GM10266 (cell line): ENCODE measurements at regions not wholly inside any gene's neighbourhood (a gene's known extent, or its start where the extent isn't known, plus 50 kb on each side); places are given as distances from the start of the nearest gene placed in this dataset.

Experiments used
- DNase-seq: peaks from one replicate; pipeline ENCODE4 v3.0.0; 2012; ENCODE audit errors: extremely low spot score
- TF ChIP-seq, protein P1 (sequence below): IDR thresholded peaks from 2 replicates; pipeline ENCODE4 v1.5.1; 2012; ENCODE audit warnings: mild to moderate bottlenecking, low read depth; ENCODE audit not compliant: control insufficient read depth, insufficient read depth; ENCODE audit errors: missing control alignments

DNA sequence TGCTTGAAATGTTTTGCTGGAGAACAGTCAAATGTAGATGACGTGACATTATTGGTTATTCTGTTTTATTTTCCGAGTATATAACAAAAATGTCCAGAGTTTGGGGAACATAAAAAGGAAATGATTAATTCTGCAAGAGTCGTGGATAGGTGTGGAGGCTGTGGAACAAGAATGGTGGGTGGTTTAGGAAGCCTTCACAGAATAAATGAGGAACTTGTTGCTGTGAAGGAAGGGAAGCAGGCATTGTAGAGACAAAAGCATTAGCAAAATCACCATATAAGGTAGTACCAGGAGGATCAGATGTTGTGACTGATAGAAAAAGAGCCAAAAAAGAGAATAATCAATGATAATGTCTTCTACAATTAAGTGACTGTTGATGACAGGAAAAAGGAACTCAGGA, 66.2 kb upstream of the CNTLN start:
- TF ChIP-seq, protein P1, sequence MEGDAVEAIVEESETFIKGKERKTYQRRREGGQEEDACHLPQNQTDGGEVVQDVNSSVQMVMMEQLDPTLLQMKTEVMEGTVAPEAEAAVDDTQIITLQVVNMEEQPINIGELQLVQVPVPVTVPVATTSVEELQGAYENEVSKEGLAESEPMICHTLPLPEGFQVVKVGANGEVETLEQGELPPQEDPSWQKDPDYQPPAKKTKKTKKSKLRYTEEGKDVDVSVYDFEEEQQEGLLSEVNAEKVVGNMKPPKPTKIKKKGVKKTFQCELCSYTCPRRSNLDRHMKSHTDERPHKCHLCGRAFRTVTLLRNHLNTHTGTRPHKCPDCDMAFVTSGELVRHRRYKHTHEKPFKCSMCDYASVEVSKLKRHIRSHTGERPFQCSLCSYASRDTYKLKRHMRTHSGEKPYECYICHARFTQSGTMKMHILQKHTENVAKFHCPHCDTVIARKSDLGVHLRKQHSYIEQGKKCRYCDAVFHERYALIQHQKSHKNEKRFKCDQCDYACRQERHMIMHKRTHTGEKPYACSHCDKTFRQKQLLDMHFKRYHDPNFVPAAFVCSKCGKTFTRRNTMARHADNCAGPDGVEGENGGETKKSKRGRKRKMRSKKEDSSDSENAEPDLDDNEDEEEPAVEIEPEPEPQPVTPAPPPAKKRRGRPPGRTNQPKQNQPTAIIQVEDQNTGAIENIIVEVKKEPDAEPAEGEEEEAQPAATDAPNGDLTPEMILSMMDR: no peak
- no peak for DNase-seq

DNA sequence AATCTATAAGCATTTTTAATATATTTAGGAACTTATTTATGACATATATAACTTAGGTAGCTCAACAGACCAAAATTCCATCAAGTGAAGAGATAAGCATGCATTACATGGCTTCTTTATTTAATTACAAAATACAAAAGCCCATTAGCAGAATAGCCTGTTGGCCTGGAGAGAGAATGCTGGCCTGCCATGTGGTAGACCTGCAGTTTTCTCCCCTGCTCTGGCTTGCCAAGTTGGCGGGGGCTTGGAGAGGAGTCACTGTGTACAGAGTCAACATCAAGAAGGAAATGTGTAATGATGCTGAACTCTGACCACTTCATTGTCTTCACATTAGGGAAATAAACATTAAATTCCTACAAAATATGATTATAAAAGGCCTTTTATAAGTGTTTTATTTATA, 69.8 kb upstream of the CNTLN start:
- no peak for DNase-seq
- TF ChIP-seq, protein P1: no peak

DNA sequence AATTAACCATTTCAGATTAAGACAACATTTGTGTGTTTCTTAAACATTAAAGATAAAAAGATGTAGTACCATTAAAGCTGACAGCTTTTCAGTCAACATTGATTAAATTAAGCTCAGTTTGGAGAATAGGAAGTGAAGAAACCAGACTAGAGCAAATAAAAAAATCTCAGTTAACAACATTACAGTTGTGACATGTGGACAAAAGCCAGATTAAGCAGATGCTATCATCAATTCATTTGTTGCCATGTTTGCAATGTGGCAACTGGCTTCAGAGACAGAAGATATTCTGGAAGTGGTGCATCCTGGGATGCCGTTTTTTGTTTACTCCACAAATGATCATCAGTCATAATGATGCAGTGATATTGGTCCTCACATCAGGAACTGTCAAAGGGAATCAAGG, 70.3 kb upstream of the CNTLN start:
- no peak for DNase-seq
- TF ChIP-seq, protein P1: no peak

DNA sequence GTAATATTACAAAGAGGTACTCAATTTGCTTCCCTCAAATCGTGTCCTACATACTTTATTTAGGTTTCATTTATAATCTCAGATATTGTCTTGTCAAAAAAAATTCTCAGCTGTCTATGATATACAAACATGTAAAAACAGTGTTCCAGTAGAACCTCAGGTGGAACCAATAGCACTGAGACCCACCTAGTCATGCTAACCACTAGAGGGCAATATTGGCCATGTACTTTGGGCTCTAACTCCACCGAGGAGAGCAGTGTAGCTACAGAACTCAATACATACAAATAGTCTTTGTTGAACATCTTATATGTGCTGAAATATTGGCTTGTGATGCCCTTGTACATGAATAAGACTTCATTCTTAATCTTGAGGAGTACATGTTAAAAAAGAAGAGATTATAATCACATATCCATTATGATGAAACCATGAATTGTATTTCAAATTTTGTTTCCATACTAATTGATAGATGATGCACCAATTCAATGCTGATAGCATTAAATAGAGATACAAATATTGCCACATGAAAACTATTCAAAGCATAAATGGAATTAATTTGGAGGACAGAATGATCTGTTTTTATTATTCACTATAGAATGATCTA, 71.2 kb upstream of the CNTLN start:
- TF ChIP-seq, protein P1: peak; percentile 86
- DNase-seq: peak; percentile 38

DNA sequence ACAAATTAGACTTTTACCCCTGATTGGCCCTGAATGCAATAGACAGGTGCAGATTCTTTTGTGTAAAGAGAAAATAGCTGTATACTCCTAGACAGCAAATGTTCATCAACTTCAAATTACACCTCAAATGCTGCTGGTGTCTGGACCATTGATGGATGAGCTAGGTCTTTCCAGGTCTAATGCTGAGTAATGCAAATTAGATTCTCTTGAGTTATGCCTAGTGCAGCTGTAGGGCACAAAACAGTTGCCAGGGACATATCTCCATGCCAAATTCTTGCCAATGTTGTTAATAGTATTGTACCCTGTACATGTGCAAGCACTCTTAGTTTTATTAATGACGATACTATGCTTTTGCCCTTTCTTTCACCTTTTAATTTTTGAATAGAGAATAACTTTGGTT, 72.3 kb upstream of the CNTLN start:
- DNase-seq: no peak
- TF ChIP-seq, protein P1: no peak

DNA sequence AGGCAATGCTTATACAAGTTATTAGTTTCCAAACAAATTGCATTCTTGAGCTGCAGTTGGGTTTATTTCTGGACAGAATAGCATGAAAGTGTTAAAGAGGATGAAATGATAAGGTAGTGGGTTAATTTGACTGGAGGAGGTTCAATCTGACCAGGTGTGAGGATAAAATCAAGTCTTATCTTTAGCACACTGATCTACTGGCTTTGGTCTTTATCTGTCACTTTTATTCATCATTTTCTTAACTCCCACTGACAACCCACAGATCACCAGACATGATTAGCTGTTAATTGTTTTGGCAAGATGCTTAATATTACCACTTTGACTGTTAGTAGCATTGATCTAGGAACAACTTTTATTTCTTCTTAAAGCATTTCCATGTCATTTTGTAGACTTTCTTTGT, 74.4 kb upstream of the CNTLN start:
- DNase-seq: no peak
- TF ChIP-seq, protein P1: no peak

DNA sequence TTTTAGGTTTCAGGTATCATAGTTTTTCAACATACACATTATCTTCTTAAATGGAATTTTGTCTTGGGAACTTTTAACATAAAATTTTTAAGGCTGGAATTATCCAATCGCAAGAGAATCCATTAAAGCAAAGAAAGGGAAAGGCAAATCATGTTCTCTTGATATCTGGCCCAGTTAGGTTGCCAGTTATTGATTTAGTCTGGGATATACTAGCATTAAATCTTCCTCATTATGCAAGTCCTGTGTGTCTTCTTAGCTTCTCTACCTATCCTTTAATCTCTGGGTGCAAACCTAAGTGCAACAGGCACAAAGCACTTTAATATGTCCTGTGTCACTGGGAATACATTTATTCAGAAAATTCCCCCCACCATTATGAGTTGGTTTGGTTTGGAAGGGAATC, 75.4 kb upstream of the CNTLN start:
- TF ChIP-seq, protein P1: no peak
- DNase-seq: no peak
